Activated B cell treated with CpG ODN at 0.5 μM for 24 hours (primary cell): ENCODE measurements at regions not wholly inside any gene's neighbourhood (a gene's known extent, or its start where the extent isn't known, plus 50 kb on each side); places are given as distances from the start of the nearest gene placed in this dataset.

Experiments used
- ATAC-seq: fragments of 200-7000 bp; cut with Tn5 transposase; one replicate; pipeline ENCODE4 v1.10.0; 2021; ENCODE audit warnings: low read depth, mild to moderate bottlenecking, moderate library complexity
- CTCF ChIA-PET: fragments of 350-600 bp; sonication (Branson Sonifier 250); formaldehyde crosslinking; loops from one replicate; lab custom pipeline; 2021; ENCODE audit warnings: antibody characterized with exemption; lab: Charles Lee
- POLR2A ChIA-PET: fragments of 350-600 bp; sonication (Branson Sonifier 250); formaldehyde crosslinking; loops from one replicate; lab custom pipeline; 2021; ENCODE audit warnings: antibody characterized with exemption; lab: Charles Lee
- DNase-seq: peaks from one replicate; pipeline ENCODE4 v3.0.0; 2022
- H3K27ac Mint-ChIP-seq: one replicate; pipeline ENCODE4 v1.8.0; 2020; ENCODE audit warnings: mixed read lengths
- H3K27me3 Mint-ChIP-seq: one replicate; pipeline ENCODE4 v1.8.0; 2021; ENCODE audit warnings: mixed read lengths
- H3K36me3 Mint-ChIP-seq: one replicate; pipeline ENCODE4 v1.8.0; 2021; ENCODE audit warnings: low read depth, mixed read lengths
- H3K4me1 Mint-ChIP-seq: one replicate; pipeline ENCODE4 v1.8.0; 2021; ENCODE audit warnings: mixed read lengths
- H3K4me3 Mint-ChIP-seq: one replicate; pipeline ENCODE4 v1.8.0; 2020; ENCODE audit warnings: mild to moderate bottlenecking, mixed read lengths
- H3K9me3 Mint-ChIP-seq: one replicate; pipeline ENCODE4 v1.8.0; 2020; ENCODE audit warnings: mixed read lengths
- CTCF ChIP-seq: fragments of 200-600 bp; IDR thresholded peaks from one replicate; pipeline ENCODE4 v1.8.0; 2022; ENCODE audit warnings: antibody characterized with exemption, mild to moderate bottlenecking
- intact Hi-C: fragments of 100-400 bp; cut with micrococcal nuclease; formaldehyde crosslinking; loops from one replicate; pipeline ENCODE4 v1.15.1; 2024

- H3K36me3 Mint-ChIP-seq, result no peaks in the 10 kb centered on the region
- no peak for DNase-seq
- peaks cover 18% of the 10 kb centered on the region for H3K4me1 Mint-ChIP-seq
- CTCF ChIA-PET, result no interaction called here
- H3K27me3 Mint-ChIP-seq, result peaks cover 25% of the 10 kb centered on the region
- intact Hi-C loops, result no loop called here
- POLR2A ChIA-PET, result no interaction called here
- H3K4me3 Mint-ChIP-seq, result no peak overlapping the region
- ATAC-seq, result no peak
- H3K27ac Mint-ChIP-seq, result no peak overlapping the region
- H3K9me3 Mint-ChIP-seq, result no peaks in the 10 kb centered on the region
- TF ChIP-seq CTCF, result no peak
Measured at GRCh38 chr20:51080516-51080915, 57.6 kb upstream of the KCNG1 start.

GRCh38 chr20:51079488-51079887, 56.6 kb upstream of the KCNG1 start:
- no peaks in the 10 kb centered on the region for H3K9me3 Mint-ChIP-seq
- no peak for DNase-seq
- CTCF ChIA-PET, result no interaction called here
- H3K27ac Mint-ChIP-seq, result no peak overlapping the region
- TF ChIP-seq CTCF, result no peak
- no peaks in the 10 kb centered on the region for H3K36me3 Mint-ChIP-seq
- no peak for ATAC-seq
- H3K4me3 Mint-ChIP-seq, result no peak overlapping the region
- POLR2A ChIA-PET, result no interaction called here
- H3K4me1 Mint-ChIP-seq, result peaks cover 17% of the 10 kb centered on the region
- peaks cover 31% of the 10 kb centered on the region for H3K27me3 Mint-ChIP-seq
- intact Hi-C loops, result no loop called here

DNA sequence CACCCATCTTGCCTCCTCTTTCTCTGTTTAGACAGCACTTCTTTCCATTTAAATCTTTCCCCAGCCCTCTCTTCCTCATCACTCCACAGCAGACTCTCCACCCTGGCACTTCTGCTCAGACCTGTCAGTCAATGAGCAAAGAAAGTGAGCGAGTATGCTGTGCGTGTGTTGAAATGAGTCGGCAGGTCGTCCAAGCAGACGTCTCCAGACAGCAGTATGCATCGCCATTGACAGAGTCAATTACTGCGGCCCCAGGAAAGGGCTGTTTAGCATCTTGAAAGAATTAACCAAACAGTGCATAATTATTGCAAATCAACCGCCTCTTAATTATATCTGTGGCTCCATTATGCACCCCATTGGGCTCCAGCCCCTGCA, 54.8 kb upstream of the KCNG1 start:
- intact Hi-C loops, result no loop called here
- no peak overlapping the region for H3K4me3 Mint-ChIP-seq
- H3K27ac Mint-ChIP-seq, result no peak overlapping the region

DNA sequence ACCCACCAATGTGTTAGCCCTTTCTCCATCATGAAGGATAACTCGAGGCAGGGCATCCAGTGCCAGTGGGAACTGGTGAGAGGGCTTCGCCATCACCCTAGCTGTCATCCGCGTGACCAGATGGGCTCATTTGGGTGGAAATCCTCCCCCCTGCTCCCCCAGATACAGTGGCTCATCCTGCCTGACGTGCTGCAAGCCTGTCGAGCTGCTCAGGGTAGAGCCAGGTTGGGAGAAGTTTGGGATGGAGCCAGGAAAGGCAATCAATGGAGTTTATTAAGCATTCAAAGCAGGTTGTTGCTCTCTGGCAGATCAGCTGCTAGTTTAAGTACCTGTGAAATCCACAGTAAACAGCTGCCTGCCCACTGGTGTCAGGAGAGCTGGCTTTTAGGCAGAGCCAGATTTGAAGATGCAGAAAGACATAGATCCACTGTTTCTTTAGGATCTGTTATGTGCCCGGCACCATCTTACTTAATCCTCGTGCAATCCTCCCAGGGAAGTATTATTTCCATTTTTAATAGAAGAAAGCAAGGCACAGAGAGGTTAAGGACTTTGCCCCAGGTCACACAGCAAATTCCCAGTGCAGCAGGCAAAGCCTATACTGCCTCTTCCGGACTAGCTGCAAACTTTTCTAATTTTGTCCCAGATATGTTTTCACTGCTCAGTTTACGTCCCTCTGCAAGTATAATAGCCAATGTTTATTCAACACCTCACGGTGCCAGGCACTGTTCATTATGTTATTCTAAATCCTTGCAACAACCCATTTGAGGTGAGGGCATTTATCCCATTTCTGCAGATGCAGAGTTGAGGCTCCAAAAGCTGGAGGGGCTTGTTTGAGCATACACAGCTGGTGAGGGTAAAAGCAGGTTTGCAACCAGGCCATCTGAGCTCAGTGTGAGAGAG, 54.1 kb upstream of the KCNG1 start:
- ChIA-PET CTCF (no interaction called here), POLR2A (interaction anchor here (0.6 kb wide), 1 partner anchor 64 kb away, joined by 3 read pairs; no protein-coding TSS in a partner anchor)
- DNase-seq (no peak), ATAC-seq (no peak)
- H3K27me3 Mint-ChIP-seq, result peaks cover 30% of the 10 kb centered on the region
- H3K4me3 Mint-ChIP-seq, result no peak overlapping the region
- no peaks in the 10 kb centered on the region for H3K9me3 Mint-ChIP-seq
- no peak for TF ChIP-seq CTCF
- intact Hi-C loops, result no loop called here
- H3K4me1 Mint-ChIP-seq, result peaks cover 13% of the 10 kb centered on the region
- H3K27ac Mint-ChIP-seq, result no peak overlapping the region
- no peaks in the 10 kb centered on the region for H3K36me3 Mint-ChIP-seq

More for the DNA sequence above, 54.8 kb upstream of the KCNG1 start:
- ChIA-PET POLR2A (no interaction called here), CTCF (no interaction called here)
- ATAC-seq (no peak), DNase-seq (no peak)
- Mint-ChIP-seq H3K27me3 (peaks cover 31% of the 10 kb centered on the region), H3K4me1 (peaks cover 13% of the 10 kb centered on the region), H3K36me3 (no peaks in the 10 kb centered on the region), H3K9me3 (no peaks in the 10 kb centered on the region)
- TF ChIP-seq CTCF, result no peak

DNA sequence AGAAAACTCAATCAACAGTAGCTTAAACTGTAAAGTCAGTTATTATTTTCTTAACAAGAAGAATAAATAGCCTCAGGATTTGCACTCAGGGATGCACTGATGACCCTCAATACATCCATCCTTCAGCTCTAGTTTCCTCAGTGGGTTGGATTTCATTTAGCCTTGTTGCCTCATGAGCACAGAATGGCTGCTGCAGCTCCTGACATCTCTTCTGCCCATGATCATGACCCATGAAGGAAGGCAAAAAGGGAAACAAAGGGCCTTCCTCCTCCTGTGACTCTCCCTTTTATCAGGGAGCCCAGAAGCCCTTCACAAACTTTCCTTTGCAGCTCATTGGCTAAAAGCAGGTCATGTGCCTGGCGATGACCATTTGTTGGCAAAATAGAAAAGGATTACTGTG, 51.2 kb upstream of the KCNG1 start:
- POLR2A ChIA-PET, result no interaction called here
- DNase-seq (no peak), ATAC-seq (no peak)
- peaks cover 39% of the 10 kb centered on the region for H3K27me3 Mint-ChIP-seq
- peaks cover 13% of the 10 kb centered on the region for H3K4me1 Mint-ChIP-seq
- intact Hi-C loops, result no loop called here
- H3K27ac Mint-ChIP-seq, result no peak overlapping the region
- H3K36me3 Mint-ChIP-seq, result no peaks in the 10 kb centered on the region
- CTCF ChIA-PET, result no interaction called here
- no peaks in the 10 kb centered on the region for H3K9me3 Mint-ChIP-seq
- TF ChIP-seq CTCF, result no peak
- H3K4me3 Mint-ChIP-seq, result no peak overlapping the region
